ENCODE measurements at regions not wholly inside any gene's neighbourhood (a gene's known extent, or its start where the extent isn't known, plus 50 kb on each side); places are given as distances from the start of the nearest gene placed in this dataset.
A peak's percentile ranks its signal among the peaks of the same experiment; 100 is the strongest.
"Not testable (repeated sequence)": the region's sequence is repeated elsewhere in the genome, so short reads cannot be mapped to it uniquely, and the experiment has no call there.

GRCh38 chr1:219050086-219050821 is 123.4 kb upstream of the LYPLAL1 start:
- no peak for DNase-seq
- TF ChIP-seq GATA1 (IDR thresholded peaks at IDR 0.05; ENCODE audit: low read depth, low read length): no peak
- TF ChIP-seq POLR2A (IDR thresholded peaks at IDR 0.05; ENCODE audit: low read length): no peak

DNA sequence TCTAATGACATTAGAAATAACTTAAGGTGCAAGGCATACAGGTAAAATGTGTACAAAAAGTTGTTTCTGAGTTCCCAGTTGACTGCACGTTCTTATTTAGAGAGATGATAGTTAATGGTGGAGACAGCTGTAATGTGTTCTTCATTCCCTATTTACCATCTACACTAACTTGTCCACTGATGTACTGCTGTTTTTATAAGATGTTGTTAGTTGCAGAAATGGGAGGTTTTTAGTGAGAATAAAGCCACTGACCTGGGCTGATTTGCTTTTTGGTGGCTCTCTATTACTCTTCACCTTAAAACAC is 122.9 kb upstream of the LYPLAL1 start:
- TF ChIP-seq GATA1 (IDR thresholded peaks at IDR 0.05; ENCODE audit: low read depth, low read length) (no peak), POLR2A (IDR thresholded peaks at IDR 0.05; ENCODE audit: low read length) (no peak)

GRCh38 chr1:219051547-219051946 is 122.1 kb upstream of the LYPLAL1 start:
- DNase-seq: no peak
- TF ChIP-seq POLR2A (IDR thresholded peaks at IDR 0.05; ENCODE audit: low read length) (no peak), GATA1 (IDR thresholded peaks at IDR 0.05; ENCODE audit: low read depth, low read length) (no peak)

More for the DNA sequence above, 122.9 kb upstream of the LYPLAL1 start:
- DNase-seq: no peak

GRCh38 chr1:219058891-219059820 is 114.5 kb upstream of the LYPLAL1 start:
- no peak for TF ChIP-seq GATA1 (IDR thresholded peaks at IDR 0.05; ENCODE audit: low read depth, low read length)
- DNase-seq: no peak

GRCh38 chr1:219060798-219061197 is 112.9 kb upstream of the LYPLAL1 start:
- TF ChIP-seq POLR2A (IDR thresholded peaks at IDR 0.05; ENCODE audit: low read length): no peak
- TF ChIP-seq GATA1 (IDR thresholded peaks at IDR 0.05; ENCODE audit: low read depth, low read length): no peak
- DNase-seq: no peak

GRCh38 chr1:219062161-219062560 is 111.5 kb upstream of the LYPLAL1 start:
- TF ChIP-seq POLR2A (IDR thresholded peaks at IDR 0.05; ENCODE audit: low read length) (no peak), GATA1 (IDR thresholded peaks at IDR 0.05; ENCODE audit: low read depth, low read length) (no peak)
- no peak for DNase-seq

DNA sequence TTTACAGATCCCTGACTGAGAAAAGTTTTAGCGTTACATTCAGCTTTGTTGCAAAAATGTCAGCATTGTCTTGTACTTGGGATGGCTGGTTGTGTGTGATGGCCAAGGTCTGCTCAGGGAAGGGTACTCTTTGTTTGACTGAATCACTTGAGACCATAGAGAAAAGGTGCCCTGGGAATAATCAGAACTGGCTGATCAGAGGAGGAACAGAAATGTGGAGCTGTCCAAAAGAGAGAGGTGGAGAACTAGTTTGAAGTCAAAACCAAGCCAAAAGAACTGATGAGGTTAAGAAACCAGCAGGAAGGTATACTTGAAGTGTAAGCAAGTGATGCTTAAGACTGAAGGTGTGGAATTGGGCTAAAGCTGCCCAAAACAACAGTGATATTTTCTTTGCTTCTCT is 107.6 kb upstream of the LYPLAL1 start:
- no peak for DNase-seq
- TF ChIP-seq POLR2A (IDR thresholded peaks at IDR 0.05; ENCODE audit: low read length) (no peak), GATA1 (IDR thresholded peaks at IDR 0.05; ENCODE audit: low read depth, low read length) (no peak)

DNA sequence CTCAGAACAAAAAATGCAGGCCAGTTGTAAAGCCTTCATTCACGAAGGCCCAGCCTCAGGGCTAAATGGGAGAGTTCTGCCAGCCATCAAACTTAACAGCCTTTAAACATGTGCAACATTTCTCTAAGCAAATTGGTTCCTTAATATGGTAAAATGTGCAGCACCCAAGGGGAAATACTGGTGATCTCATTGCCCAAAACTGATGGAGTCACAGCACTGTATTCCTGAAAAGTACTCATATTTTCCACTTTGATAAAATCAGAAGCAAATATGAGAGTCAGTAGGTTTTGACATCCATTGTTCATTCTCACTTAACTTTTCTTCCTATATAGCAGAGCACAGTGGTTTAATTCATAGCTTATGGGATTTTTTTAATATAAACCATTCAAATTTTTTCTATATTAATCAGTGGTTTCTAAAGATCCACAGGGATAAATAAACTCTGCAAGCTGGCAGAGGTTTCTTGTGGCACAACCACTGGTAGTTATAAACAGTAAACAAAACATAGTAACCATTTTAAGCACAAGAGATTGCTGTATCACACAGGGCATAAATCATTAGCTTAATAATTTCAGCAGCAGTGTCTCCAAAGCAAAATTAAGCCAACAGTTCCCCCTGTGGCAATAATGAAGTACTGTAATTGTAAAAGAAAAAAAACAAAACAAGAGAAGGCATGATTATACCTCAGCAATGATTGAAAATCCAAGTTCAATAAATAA is 106.9 kb upstream of the LYPLAL1 start:
- DNase-seq: peak in 1 of 2 experiments; percentile 4
- TF ChIP-seq GATA1 (IDR thresholded peaks at IDR 0.05; ENCODE audit: low read depth, low read length): no peak
- TF ChIP-seq POLR2A (IDR thresholded peaks at IDR 0.05; ENCODE audit: low read length): no peak

DNA sequence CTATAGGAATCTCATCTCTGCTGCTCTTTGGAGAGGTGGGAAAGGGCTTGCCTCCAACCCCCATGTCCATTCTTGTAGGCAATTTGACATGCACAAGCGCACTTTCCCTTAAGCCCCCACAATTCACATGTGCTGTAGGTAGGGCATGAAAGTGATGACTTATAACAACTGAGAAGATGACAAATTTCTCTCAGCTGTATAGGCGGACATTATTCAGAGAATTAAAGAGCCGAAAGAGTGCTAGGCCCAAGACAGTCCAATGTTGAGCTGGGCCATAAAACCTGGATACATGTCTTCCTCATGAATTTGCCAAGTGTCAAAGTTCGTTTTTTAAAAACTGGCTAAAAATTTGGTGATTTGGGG is 106.3 kb upstream of the LYPLAL1 start:
- TF ChIP-seq GATA1 (IDR thresholded peaks at IDR 0.05; ENCODE audit: low read depth, low read length) (no peak), POLR2A (IDR thresholded peaks at IDR 0.05; ENCODE audit: low read length) (no peak)

DNA sequence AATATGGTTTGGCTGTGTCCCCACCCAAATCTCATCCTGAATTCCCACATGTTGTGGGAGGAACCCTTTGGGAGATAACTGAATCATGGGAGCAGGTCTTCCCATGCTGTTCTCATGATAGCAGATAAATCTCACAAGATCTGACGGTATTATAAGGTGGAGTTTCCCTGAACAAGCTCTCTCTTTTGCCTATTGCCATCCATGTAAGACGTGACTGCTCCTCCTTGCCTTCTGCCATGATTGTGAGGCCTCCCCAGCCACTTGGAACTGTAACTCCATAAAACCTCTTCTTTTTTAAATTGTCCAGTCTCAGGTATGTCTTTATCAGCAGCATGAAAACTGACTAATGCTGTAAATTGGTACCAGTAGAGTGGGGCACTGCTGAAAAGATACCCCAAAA is 103.3 kb upstream of the LYPLAL1 start:
- not testable (repeated sequence) for DNase-seq

More for the DNA sequence above, 106.3 kb upstream of the LYPLAL1 start:
- no peak for DNase-seq

- DNase-seq: no peak
- no peak for TF ChIP-seq POLR2A (IDR thresholded peaks at IDR 0.05; ENCODE audit: low read length)
These were observed 102.5 kb upstream of the LYPLAL1 start for GRCh38 chr1:219071209-219071608.

GRCh38 chr1:219072329-219072728 is 101.3 kb upstream of the LYPLAL1 start:
- TF ChIP-seq POLR2A (IDR thresholded peaks at IDR 0.05; ENCODE audit: low read length): no peak
- TF ChIP-seq GATA1 (IDR thresholded peaks at IDR 0.05; ENCODE audit: low read depth, low read length): no peak
- no peak for DNase-seq

- TF ChIP-seq GATA1 (IDR thresholded peaks at IDR 0.05; ENCODE audit: low read depth, low read length) (no peak), POLR2A (IDR thresholded peaks at IDR 0.05; ENCODE audit: low read length) (no peak)
- DNase-seq: no peak
These were observed 99.5 kb upstream of the LYPLAL1 start for GRCh38 chr1:219074084-219074728.
